OCI-LY7 (cell line): ENCODE measurements at regions not wholly inside any gene's neighbourhood (a gene's known extent, or its start where the extent isn't known, plus 50 kb on each side); places are given as distances from the start of the nearest gene placed in this dataset.
"Not testable (repeated sequence)": the region's sequence is repeated elsewhere in the genome, so short reads cannot be mapped to it uniquely, and the experiment has no call there.

Experiments
- EZH2phosphoT487 ChIP-seq: fragments of 200-600 bp; sonication (generic); IDR thresholded peaks from 2 replicates; pipeline ENCODE4 v1.6.1; 2018; ENCODE audit warnings: low read depth, borderline replicate concordance, mild to moderate bottlenecking, mixed run types, antibody characterized with exemption, low read length, moderate library complexity, mixed read lengths
- TF ChIP-seq, protein P1 (sequence below): fragments of 200-600 bp; sonication (generic); conservative IDR thresholded peaks from 2 replicates; pipeline ENCODE4 v1.5.1; 2014; ENCODE audit warnings: mild to moderate bottlenecking, antibody characterized with exemption, low read length, moderate library complexity, mixed read lengths

DNA sequence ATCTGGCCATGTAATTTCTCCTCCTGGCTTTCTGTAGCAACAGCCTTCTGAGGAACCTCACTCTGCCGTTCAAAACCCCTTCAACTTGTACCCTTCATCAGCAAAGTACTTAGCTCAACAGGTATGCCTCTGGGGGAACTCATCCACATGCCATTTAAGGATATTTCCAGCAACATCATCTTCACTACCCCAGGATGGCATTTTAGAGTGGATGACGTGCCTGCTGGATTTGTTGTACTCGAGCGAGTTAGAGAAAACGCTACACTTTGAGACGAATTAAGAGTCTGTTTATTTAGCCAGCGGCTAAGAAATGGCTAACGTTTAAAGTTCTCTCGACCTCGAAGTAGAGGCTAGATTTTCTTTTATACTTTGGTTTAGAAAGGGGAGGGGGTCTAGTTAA is 122.1 kb downstream of the UNC93B1 start:
- TF ChIP-seq EZH2phosphoT487 = not testable (repeated sequence)
- TF ChIP-seq, protein P1, sequence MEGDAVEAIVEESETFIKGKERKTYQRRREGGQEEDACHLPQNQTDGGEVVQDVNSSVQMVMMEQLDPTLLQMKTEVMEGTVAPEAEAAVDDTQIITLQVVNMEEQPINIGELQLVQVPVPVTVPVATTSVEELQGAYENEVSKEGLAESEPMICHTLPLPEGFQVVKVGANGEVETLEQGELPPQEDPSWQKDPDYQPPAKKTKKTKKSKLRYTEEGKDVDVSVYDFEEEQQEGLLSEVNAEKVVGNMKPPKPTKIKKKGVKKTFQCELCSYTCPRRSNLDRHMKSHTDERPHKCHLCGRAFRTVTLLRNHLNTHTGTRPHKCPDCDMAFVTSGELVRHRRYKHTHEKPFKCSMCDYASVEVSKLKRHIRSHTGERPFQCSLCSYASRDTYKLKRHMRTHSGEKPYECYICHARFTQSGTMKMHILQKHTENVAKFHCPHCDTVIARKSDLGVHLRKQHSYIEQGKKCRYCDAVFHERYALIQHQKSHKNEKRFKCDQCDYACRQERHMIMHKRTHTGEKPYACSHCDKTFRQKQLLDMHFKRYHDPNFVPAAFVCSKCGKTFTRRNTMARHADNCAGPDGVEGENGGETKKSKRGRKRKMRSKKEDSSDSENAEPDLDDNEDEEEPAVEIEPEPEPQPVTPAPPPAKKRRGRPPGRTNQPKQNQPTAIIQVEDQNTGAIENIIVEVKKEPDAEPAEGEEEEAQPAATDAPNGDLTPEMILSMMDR = not testable (repeated sequence)
